ENCODE measurements at regions not wholly inside any gene's neighbourhood (a gene's known extent, or its start where the extent isn't known, plus 50 kb on each side); places are given as distances from the start of the nearest gene placed in this dataset.
A peak's percentile ranks its signal among the peaks of the same experiment; 100 is the strongest.
"Not testable (repeated sequence)": the region's sequence is repeated elsewhere in the genome, so short reads cannot be mapped to it uniquely, and the experiment has no call there.

DNA sequence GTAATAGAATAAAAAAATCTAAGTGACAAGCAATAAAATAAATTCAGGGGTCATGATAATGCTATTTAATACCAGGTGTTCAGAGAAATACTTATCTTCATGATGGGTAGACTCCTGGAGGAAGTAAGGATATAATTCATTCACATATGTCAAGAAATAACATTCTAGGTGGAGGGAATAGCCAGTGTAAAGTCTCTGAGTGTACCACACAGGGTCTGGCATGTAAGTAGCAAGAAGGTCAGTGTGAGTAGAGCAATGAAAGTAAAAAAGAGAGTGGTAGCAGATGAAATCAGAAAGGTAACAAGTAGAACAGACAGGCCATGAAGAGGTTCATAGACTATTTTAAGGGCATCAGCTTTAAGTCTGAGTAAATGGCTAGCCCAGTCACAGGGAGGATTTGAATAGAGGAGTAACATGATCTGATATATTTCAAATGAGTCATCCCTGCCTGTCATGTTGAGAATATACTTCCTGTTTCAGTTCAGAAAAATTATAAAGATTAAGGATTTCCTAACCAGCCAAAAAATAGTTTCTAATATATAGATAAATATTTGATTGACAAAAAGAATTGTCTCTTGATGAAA, 519.9 kb downstream of the C12orf50 start:
- no peak overlapping the region for H3K4me3 ChIP-seq (ENCODE audit: low read depth, low read length)
- peak; percentile 30 for DNase-seq (ENCODE audit: low read depth)

DNA sequence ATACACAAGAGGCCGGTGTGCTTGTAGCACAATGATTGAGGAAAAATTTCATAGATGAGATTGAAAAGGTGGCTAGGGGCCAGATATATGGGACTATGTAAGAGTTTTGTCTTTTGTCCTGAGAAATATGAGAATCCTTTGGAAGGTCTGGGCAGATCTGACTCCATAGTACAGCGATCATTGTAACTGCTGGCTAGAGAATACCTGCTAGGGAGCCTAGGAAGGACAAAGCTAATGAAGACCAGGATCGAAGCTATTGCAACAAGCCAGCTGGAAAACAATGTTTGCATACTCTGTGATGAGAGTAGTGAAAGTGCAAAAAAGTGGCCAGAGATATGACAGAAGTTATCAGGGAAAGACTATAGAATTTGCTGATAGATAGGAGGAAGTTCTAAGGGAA, 537.6 kb downstream of the C12orf50 start:
- no peak overlapping the region for H3K4me3 ChIP-seq (ENCODE audit: low read depth, low read length)
- DNase-seq (ENCODE audit: low read depth), result no peak

DNA sequence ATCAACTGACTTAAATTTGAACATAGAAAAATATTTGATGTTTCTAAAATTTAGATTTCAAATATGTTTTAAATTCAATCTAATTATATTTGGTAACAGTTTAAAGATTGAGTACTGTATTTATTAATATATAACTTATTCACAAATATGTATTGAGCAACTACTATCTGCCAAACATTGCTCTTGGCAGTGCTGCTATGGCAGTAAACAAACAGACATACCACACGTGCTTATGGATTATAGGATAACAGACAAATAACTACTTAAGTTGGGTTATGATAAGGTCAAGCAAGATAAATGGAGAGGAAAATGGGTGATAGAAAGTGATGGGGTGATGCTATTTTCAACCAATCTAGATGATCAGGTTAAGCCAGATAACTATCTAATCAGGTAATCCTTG, 538.1 kb downstream of the C12orf50 start:
- DNase-seq (ENCODE audit: low read depth), result no peak

DNA sequence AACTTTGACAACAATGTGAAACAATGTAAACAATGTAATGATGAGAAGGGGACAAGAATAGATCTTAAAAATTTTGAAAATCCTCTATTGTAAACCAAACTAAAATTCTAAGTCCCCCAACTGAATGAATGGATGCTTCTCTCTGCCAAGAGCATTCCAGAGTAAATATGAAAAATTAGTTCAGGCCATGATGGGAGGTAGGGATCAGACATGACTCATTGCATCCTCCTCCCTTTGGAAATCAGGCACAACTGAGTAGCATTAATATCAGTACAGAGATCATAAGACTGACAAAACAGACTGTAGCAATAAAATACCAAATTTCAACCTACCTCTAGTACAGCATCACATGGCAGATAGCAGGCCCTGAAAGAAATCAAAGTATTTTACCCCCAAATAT, 559.9 kb downstream of the C12orf50 start:
- DNase-seq (ENCODE audit: low read depth), result no peak

More for the DNA sequence above, 538.1 kb downstream of the C12orf50 start:
- H3K4me3 ChIP-seq (ENCODE audit: low read depth, low read length), result no peak overlapping the region

DNA sequence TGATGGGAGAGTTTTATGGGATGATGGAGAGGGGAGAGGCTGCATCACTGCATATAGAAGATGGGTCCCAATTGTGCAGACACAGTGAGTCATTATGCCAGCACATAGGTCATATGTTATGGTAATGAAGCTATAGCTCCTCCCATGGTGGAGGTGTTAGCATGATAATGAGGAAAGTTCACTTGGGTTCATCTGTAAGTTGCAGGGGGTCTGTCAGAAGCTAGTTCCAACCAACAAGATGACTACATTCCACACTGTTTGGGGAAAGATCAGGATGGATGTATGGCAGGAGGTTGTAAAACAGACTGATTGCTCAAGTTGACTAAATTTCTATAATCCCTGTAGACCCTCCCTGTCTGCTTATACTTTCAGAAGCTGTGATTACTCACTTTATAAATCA, 561.3 kb downstream of the C12orf50 start:
- H3K4me3 ChIP-seq (ENCODE audit: low read depth, low read length), result no peak overlapping the region
- peak; percentile 10 for DNase-seq (ENCODE audit: low read depth)

More for the DNA sequence above, 559.9 kb downstream of the C12orf50 start:
- no peak overlapping the region for H3K4me3 ChIP-seq (ENCODE audit: low read depth, low read length)

DNA sequence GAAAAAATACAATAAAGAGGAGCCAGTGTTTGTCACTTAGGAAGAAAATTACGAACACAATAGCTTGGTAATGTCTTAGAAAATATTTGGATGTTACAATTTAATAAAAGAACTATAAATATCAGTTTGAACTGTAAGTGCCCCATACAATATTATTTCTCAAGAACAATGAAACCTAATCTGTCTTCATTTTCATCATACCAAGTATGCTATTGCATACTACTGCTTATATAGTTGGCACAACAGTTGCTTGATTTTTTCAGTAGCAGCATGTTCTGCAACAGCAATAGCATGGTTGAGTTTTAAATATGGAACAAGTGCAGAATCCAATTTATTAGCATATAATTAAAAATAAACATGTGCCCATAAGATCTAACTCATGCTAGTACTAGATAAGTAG, 564.6 kb downstream of the C12orf50 start:
- DNase-seq (ENCODE audit: low read depth), result no peak
- no peak overlapping the region for H3K4me3 ChIP-seq (ENCODE audit: low read depth, low read length)

DNA sequence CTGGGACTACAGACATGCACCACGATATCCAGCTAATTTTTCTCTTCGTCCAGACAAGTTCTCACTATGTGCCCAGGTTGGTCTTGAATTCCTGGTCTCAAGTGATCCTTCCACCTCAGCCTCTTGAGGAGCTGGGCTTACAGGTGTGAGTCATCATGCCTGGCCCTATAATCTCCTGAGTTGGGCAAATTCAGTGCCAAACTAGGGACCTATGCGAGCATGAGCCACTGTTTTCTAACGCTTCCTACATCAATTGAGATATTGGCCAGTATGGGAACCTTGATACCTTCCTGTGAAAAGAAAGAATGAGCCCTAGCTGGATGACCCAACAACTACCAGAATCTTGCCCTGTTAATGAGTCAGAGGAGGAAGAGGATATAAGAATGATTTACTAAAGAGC, 585.2 kb downstream of the C12orf50 start:
- H3K4me3 ChIP-seq (ENCODE audit: low read depth, low read length), result no peak overlapping the region
- DNase-seq (ENCODE audit: low read depth), result no peak

DNA sequence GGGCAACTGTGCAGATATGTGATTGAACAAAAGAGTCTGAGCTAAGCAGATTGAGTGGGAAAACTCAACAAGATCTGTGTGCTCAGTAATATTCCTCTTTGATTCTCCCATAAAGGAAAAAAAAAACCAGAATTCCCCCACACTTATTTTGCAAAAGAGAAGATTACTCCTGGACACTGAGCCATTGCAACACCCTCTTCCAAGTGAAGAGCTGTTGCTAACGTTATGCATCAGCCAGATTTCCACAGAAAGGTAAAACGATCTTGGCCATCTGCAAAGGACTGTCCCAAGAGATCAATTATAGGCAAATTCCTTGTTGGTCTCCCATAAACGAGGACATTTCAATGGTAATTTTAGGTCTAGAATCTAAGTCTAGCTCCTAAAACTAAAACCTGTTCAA, 587.7 kb downstream of the C12orf50 start:
- DNase-seq (ENCODE audit: low read depth), result peak; percentile 65
- no peak overlapping the region for H3K4me3 ChIP-seq (ENCODE audit: low read depth, low read length)

DNA sequence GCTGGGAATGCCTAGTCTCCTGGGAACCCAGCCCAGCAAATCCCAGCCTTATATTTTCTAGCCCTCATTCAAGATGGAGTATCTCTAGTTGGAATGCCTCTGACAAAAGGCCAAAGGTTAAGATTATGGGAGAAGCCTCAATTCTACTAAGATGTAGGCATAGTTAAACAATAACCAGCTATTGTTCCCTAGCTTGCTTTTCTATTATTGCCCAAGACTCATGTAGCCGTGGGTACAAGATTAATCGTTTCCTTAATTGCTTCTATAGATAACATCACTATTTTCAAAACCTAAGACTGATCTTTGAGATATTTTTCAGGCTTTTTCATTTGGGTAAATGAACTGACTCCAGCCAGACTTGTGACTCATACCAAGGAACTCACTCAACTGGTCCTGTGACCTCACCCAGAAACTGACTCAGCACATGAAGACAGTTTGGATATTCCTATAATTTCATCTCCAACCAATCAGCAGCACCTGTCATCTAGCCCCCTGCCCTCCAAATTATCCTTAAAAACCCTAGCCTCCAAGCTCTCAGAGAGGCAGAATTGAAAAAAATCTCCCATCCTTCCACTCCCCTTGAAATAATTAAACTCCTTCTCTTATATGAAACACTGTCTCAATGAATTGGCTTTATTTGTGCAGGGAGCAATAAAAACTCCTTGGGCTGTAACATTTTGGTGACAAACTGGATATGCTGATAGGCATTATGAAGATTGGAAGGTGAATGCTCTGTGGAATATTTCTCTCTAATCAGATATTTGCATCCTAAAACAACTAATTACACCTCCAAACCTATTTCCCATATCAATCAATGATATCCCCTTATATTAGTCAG, 589.0 kb downstream of the C12orf50 start:
- H3K4me3 ChIP-seq (ENCODE audit: low read depth, low read length), result no peak overlapping the region
- peak; percentile 85 for DNase-seq (ENCODE audit: low read depth)

DNA sequence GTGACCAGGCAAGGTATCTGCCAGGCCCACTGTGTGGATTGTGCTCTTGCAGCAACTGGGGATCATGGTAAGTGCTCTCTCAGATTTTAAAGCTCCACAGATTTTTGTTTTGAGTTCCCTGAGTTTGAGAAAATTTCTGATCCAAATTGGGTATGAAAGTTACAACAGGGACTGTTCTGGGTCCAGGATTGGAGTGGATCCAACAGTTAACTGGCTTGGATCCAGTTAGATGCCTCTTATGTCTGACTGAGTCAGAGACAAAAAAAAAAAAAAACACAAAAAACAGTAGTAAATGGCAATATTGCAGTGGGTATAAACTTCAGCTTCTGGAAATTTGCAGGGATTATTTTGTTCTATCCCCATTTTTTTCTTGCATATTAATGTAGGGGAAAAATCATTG, 598.8 kb downstream of the C12orf50 start:
- no peak for DNase-seq (ENCODE audit: low read depth)
- H3K4me3 ChIP-seq (ENCODE audit: low read depth, low read length), result no peak overlapping the region

DNA sequence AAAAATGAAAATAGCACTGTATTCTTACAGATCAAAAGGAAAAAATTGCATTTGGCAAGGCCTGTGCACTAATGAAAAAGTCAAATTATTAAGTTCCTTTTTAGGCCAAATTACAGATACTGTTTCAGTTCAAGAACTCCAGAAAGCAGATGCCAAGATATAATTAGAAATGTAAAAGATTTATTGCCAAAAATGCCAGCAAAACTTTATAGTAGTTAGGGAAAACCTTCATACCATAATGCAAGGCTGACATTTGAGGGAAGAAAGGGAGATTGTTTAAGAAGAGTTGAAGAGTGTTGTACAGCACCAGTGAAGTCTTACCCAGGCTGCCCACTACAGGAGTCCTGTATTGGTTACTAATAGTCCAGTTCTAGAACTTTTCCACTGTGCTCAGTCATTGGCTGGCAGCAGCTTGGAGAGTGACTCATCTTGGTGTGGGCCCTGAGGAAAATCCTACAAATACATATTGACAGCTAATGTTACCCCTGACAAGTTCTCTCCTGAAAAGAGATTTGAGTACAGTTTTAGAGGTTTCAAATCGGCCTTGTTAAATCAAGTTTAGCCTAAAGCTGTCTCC, 600.4 kb downstream of the C12orf50 start:
- H3K4me3 ChIP-seq (ENCODE audit: low read depth, low read length), result no peak overlapping the region
- no peak for DNase-seq (ENCODE audit: low read depth)

DNA sequence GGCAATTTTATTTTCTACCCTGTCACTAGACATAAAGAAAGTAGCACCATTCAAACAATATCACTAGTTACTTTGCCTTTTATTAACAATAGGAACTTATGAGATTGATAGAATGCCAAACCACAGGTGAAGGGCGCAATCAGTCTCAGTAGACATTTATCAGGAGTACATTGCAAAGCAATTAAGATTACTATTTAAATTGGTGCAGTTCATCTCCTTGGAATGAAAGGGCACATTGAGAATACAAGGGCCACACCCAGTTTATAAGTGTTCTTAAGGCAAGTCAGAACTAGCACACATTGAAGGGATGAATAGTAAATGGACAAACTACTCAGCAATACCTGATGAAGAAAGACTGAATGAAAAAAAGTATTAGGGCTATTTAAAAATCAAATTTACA, 601.4 kb downstream of the C12orf50 start:
- no peak for DNase-seq (ENCODE audit: low read depth)

DNA sequence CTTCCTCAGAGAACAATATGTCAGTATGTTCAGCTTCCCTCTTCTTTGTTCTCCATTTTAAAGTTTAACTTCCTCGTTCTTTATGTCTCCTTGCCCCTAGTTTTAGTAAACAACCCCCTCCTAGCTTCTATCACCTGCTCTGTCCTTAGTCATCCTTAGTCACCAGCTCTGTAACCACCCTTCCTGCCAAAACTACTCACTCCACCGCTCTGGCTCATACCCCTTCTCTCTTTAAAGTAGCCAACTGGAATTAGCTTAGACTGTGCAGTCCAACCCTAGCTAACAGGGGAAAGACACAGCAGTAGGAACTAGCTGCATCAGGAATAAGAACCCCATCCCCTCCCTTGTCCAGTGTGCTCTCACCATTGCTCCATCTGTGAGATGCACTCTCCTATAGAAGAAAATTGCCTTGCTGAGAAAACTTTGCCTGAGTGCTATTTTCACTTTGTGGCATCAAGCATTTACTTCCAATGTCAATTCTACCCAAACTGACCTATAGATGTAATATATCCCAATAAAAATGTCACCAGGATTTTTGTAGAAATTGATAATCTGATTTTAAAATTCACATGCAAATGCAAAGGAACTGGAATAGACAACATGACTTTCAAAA, 603.2 kb downstream of the C12orf50 start:
- H3K4me3 ChIP-seq (ENCODE audit: low read depth, low read length), result no peak overlapping the region
- DNase-seq (ENCODE audit: low read depth), result no peak

More for the DNA sequence above, 601.4 kb downstream of the C12orf50 start:
- no peak overlapping the region for H3K4me3 ChIP-seq (ENCODE audit: low read depth, low read length)

DNA sequence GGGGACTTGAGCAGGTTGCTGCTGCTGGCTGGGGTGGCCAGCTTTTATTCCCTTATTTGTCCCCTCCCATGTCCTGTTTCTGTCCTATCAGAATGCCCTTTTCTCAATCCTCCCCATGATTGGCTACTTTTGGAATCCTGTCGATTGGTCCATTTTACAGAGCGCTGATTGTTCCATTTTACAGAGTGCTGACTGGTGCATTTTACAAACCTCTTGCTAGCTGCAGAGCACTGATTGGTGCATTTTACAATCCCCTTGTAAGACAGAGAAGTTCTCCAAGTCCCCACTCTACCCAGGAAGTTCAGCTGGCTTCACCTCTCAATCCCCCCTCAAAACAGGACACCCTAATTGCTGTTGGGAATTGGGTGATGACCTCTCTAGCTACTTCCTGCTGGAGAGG, 608.0 kb downstream of the C12orf50 start:
- not testable (repeated sequence) for H3K4me3 ChIP-seq (ENCODE audit: low read depth, low read length); DNase-seq (ENCODE audit: low read depth)

DNA sequence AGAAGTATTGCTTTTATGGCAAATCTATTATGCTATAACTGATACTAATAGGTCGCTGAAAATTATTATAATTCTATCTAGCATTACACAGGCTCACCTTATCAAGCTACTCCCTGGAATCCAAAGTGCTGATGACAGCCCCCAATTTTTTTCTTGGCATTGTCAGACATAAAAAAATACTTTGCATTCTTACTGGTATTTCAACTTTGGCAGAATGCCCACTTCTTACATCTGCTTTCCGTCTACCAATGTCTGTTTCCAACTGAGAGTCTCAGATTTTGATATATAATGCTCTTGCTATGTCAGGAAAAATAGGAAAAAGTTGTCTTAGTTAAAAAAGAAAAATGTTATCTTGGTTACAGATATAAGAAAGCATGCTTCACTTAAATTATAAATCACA, 615.4 kb downstream of the C12orf50 start:
- no peak overlapping the region for H3K4me3 ChIP-seq (ENCODE audit: low read depth, low read length)
- peak; percentile 25 for DNase-seq (ENCODE audit: low read depth)

DNA sequence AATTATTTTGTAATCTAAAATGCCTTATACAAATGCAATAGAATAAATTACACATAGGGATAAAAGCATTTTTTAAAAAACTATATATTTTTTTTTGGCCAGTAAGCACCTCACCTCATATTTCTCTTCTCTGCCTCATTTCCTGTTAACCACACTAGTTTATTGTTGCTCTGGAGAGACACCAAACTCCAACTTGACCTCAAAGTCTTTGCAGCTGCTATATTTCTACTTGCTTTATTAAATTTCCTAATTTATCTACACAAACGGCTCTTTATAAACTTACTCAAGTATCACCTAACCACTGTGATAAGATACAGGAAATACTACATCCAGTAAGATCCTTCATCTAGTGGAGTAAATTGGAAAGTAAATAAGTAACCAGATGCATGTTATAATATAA, 622.3 kb downstream of the C12orf50 start:
- H3K4me3 ChIP-seq (ENCODE audit: low read depth, low read length), result no peak overlapping the region
- DNase-seq (ENCODE audit: low read depth), result no peak

DNA sequence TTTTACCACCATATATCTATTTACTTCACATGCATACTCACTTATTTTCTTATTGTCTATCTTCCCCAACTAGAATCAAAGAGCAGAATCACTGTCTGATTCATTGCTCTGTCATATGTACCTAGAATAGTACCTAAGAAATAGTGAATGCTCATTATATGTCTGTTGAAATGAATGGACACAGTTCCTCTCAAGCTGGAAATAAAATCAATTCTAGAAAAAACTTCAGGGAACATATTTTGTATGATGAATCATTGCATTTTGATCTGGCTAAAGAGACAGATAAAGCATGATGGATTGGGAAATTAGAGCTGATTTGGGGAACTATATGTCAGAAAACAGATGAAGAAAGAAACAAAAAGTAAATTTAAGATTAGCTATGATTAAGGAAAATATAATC, 623.3 kb downstream of the C12orf50 start:
- no peak overlapping the region for H3K4me3 ChIP-seq (ENCODE audit: low read depth, low read length)
- DNase-seq (ENCODE audit: low read depth), result no peak

DNA sequence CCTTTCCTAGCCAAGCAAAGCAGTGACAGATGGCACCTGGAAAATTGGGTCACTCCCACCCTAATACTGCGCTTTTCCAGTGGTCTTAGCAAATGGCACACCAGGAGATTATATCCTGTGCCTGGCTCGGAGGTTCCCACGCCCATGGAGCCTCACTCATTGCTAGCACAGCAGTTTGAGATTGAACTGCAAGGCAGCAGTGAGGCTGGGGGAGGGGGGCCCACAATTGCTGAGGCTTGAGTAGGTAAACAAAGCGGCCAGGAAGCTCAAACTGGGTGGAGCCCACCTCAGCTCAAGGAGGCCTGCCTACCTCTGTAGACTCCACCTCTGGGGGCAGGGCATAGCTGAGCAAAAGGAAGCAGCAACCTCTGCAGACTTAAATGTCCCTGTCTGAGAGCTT, 635.0 kb downstream of the C12orf50 start:
- not testable (repeated sequence) for DNase-seq (ENCODE audit: low read depth); H3K4me3 ChIP-seq (ENCODE audit: low read depth, low read length)

DNA sequence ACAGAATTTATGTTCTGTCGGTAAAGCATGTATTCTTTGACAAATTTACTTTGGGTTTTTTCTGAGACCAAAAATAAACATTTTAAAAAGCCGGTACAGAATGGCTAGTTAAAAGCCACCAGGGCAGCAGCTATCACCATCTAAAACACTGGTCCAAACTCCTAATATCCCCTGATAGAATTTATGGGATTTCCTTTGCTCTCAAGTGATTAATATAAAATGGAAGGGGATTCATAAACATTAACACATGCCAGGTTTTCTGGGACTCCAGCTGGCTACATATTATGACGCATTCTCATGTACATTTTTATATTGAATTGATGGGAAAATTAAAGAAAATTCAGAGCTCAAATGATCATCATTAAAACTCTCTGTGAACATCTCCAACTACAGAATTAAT, 640.8 kb downstream of the C12orf50 start:
- H3K4me3 ChIP-seq (ENCODE audit: low read depth, low read length), result no peak overlapping the region
- no peak for DNase-seq (ENCODE audit: low read depth)

DNA sequence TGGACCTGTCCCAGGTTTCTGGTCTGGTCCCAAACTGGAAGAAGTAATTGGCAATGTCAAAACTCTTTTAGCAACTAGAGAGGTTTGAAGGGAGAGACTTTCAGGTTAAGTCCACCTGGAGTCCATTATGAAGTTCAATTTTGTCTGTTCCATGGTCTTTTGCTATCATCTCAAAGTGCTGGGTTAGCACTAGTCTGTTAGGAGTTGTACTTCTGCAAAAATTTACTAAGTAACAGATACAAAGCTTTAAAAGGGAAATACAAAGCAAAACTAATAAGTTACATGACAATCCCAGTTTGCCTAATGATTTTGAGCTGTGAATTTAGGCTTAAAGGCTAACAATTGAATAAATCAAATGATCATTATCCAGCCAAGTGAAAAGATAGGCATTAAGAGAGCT, 643.9 kb downstream of the C12orf50 start:
- H3K4me3 ChIP-seq (ENCODE audit: low read depth, low read length), result no peak overlapping the region
- no peak for DNase-seq (ENCODE audit: low read depth)
